NCI-H524 treated with DMSO at 0.1 percent for 48 hours (cell line): ENCODE measurements at regions not wholly inside any gene's neighbourhood (a gene's known extent, or its start where the extent isn't known, plus 50 kb on each side); places are given as distances from the start of the nearest gene placed in this dataset.
"Not testable (repeated sequence)": the region's sequence is repeated elsewhere in the genome, so short reads cannot be mapped to it uniquely, and the experiment has no call there.

Experiments used
- DNase-seq: peaks from one replicate; lab custom pipeline; 2025; lab: John Stamatoyannopoulos, UW

DNA sequence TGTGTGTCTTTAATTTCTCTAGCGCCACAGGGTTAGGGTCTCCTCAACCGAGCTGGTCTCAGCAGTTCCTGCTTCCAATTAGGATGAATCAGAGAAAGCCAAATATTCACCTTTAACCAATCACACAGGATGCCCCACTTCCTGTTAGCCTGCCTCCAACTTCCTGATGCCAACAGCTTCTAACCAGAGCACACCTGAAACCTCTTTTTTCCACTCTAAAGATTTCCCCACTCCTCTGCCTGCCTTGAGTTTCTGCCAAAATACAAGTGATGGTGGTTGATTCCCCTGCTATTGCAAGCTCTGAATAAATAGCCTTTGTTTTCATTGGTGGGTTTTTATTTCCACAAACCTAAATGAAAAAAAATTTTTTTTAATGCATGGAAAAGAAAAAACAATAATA is 144.7 kb upstream of the UST start:
- no peak for DNase-seq

DNA sequence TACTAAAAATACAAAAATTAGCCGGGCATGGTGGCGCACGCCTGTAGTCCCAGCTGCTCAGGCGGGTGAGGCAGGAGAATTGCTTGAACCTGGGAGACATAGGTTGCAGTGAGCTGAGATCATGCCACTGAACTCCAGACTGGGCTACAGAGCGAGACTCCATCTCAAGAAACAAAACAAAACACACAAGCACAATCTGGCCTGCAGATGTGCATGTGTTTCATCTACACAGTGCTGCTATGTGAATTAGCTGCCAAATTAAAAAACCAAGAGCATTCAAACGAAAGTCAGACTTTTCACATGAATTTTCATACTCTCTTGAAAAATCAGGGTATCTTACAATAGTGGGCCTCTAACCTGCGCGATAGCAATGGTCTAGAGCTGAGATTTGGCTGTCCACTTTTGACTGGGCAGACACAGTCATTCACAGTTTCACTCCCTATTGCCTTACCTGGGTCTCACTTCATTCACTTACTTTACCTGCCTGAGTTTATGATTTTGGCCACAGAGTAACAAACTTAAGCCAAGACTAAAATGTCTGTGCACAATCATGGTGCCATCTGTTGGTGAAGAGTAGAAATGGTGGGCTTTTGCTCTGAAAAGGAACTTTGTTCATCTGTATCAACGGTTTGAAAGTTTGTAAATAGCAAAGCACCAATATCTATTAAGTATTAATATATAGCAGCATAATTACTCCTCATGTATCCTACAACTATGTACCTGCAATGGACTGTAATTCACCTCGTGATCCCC is 138.5 kb upstream of the UST start:
- DNase-seq: no peak

DNA sequence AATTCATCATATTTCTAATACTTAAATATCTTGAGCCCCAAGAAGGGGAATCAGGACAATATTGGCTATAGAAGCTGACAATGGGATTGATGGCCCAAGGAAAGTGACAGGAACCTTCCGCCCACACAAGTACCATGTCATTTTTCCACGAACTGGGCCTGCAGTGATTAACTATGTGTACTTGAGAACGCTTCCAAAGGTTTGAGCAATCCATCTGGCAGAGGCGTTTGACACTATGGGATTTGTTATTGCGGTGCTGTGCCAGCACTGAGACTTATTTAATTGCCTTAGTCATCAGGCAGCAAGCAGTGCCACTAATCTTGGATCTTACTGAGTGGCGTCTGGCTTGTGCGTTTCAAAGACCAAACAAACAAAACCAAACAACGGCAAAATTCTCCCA is 135.6 kb upstream of the UST start:
- no peak for DNase-seq

DNA sequence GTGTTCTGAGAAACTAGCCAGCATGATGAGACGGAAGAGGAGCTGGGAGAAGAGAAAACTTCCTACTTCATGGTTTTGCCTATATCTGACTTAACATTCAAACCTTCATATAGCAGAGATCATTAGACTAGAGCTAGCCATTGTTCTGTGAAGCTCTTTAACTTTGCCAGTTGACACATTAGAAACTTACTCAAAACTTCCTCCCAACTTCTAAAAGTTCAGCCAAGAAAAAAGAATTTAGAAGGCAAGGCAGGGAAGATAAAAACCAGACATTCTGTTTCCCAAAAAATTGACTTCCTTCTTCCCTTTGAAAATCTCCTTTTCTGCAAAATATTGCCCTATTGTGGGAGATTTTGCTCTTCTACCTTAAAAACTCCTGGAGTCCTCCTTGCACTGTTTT is 134.8 kb upstream of the UST start:
- DNase-seq: no peak

DNA sequence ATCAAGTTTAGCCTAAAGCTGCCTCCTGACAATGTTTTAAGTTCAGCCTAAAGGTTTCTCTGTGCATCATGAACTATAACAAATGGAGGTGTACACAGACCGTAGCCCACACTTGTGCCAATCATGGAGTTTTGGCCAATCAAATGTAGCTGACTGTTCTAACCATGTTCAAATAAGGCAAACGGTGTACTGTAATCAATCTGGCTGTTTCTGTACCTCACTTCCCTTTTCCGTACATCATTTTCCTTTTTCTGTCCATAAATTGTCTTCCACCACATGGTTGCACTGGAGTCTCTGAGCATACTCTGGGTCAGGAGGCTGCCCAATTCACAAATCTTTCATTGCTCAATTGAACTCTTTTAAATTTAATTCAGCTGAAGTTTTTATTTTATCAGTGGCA is 132.2 kb upstream of the UST start:
- DNase-seq: no peak

DNA sequence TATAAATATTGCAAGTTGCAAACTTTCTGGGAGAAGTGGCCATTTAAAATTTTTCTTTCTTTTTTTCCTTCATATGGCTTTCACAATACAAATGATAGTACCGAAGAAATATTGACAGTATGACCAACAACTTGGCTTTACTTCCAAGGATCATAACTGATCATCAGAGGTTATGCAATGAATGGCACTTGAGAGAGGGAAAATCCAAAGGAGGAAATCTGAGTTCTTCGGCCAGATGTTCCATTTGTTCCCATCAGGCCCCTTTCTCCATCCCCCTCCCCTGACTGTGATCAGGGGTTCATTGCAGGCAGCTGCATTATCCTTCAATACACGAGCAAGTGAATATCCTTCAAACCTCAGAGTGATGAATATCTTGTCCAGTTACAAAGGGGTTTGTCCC is 130.0 kb upstream of the UST start:
- DNase-seq: no peak

DNA sequence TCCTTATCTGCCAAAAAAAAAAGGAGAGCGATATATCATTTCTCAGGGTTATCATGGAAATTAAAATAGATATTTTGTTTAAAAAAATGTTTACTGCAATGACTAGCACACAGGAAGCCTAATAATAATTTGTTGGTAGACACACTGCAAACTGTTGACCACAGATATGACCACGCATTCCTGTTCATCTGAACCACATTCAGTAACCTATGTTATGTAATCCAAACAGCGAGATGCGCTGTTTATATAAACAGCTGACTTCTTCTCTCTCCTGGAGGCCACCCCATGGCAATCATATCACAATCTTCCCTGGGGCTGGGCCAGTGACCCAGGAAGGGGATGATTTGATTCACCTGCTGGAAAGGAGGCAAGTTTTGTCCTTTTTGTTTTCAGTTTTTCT is 129.3 kb upstream of the UST start:
- DNase-seq: no peak

DNA sequence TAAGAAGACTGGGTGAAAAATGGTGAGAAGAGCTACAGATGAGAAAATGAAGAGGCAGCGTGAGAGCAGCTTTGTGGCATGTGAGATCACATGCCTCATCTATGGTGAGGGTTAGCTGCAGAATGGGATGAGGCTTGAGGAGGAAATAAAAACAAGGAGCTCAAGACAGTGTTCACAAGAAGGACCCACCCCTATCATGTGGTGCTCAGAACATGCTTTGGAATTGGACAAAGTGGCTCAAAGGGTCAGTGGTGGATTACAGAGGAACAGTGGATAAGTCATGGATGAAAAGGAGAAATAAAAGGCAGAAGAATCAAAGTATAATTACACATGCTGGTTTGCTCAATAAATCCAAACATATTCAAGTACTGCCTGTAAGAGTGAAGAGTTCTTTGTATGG is 126.9 kb upstream of the UST start:
- DNase-seq: no peak

DNA sequence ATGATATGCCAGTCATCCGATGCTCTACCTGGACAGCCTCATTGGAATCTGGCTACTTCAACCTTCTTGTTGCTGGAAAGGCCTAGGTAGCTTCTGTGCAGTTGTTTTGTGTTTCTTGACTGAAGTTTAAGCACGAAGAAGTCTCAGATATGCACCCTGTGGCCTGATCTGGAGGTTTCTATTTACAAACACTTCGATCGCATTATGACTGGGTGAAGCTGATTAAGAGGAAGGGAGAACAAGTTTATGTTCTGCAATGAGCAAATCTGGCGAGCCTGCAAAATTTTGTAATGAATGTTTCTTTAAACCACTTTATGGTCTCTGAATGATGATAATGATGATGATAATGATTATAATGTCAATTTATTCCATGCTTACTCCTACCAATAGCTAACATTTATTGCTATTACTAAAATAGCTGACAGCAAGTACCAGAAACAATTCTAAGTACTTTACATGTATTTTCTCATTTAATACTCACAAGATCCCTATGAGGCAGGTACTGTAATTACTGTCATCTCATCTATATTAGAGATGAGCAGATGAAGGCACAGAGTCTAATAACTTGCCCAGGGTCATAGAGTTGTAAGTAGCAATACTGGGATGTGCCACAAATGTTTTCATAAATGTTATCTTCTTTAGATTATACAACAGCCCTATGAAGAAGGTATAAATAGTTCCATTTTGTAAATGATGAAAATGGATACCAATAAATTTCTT is 126.1 kb upstream of the UST start:
- no peak for DNase-seq

DNA sequence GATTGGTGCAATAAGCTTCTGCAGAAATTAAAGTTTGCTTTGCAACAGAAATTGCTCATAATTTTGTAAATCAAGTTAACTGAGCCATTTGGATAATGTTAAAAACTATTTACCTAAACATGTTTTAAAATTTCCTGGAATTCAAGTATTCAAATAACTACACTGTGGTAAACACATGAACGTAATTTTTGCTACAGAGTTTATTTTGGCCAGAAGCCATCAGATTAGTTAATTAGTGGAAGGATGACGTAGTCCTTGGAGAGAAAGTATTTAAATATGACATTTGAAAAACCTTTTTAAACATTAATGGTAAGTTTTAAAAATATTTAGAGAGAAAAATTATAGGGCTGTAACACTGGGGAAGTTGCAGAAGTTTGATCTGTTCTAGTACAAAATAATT is 121.2 kb upstream of the UST start:
- no peak for DNase-seq

DNA sequence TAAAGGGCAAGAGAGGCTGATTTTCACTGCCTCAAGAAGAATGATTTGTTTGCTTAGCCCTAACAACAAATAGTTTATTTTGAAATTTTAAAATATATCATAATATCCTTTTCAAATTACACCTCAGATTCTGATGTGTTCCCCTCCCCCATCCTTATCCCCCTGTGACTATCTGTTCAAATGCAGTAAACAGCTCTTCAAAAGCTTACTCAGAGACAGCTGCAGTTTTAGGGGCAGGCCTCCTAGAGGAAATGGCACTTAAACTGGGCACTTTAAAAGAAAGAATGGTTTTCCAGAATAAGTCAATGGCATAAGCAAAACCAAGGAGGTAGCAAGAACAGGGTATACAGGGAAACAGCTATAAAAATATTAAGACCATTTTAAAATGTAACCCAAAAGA is 118.6 kb upstream of the UST start:
- DNase-seq: peak; percentile 25

DNA sequence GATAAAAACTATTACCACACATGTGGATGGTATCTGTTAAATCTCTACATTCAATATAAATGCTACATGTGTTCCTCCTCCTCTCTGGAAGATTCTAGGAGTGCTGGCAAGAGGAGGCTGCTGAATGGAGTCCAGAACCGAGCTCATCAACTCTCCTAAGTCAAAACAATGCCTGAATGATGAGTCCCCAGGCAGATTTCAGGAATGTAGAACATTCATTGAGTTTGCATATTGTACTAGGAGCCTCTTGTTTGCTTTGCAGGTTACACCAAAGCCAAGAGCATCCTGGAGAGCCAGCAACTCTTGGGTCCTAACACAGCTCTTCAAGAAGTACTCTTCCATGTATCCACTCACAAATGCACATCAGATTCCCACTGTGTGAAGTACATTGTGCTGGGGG is 117.6 kb upstream of the UST start:
- DNase-seq: no peak

DNA sequence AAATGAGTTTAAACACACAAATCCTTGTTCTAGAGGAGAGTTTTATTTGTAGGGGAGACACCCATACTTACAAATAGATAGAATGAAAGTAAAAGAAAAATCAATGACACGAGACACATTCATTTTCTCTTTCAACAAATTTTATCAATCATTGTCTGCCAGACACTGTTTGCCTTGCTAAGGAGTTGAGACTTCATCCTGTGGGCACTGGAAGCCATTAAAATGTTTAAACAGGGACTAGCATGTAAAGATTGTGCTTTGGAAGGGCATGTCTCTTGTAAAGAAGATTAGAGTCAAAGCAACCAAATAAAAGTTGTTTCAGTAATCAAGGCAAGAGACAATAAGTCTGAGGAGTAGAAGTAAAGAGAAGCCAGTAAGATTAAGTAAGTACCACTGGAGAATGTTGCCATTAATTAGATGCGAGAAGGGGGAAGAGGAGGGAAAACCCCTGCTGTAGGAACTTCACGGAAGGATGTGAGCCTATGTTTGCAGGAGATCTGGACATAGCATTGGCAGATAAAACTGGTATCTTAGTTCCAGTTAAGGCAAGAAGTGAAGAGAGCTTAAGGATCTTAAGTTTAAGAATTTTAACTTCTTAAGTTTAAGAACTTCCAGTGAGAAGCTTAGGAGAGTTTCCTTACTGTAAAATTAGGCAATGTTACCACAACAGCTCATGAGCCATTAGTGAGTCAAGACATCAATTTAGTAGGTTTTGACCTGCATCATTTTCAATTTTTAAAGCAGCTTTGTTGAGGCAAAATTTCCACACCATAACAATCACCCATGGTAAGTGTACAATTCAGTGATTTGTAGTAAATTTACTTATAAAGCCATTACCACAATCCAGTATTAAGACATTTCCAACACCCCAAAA is 117.0 kb upstream of the UST start:
- no peak for DNase-seq

DNA sequence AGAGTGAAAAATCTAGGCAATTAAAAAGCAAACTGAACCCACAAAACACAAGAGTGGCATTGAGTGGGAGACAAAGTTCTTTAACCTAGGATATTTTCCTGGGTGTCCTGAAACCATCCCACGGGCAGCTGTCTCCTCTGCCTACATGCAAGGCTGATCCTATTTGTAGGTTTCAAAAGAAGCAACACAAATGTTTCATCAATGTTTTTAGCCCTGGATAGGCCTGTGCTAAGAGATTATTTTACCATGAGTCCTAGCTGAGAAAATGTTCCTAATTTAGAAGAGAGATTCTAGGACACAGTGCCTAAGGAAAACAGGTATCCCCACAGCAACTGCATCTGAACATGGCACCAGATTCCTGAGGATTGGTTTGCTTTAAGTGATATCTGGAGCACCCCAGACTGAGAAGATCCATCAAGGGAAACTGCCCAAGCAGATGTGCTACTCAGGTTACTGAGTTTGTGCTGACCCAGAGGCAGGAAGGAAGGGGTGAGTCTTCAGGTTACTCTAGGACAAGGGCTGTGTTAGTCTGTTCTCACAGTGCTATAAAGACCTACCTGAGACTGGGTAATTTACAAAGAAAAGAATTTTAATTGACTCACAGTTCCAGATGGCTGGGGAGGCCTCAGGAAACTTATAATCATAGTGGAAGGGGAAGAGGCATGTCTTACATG is 111.6 kb upstream of the UST start:
- no peak for DNase-seq

DNA sequence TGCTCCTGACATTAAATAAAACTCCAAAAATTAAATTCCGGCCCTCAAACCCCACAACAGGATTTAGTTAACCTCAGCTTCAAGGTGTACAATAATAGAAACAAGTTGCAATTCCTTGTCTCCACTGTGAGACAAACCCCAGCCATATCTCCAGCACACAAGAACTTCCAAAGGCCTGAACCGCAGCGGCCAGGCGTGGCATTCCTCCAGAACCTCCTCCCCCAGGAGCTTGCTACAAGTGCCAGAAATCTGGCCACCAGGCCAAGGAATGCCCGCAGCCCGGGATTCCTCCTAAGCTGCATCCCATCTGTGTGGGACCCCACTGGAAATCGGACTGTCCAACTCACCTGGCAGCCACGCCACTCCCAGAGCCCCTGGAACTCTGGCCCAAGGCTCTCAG is 105.0 kb upstream of the UST start:
- DNase-seq: not testable (repeated sequence)

DNA sequence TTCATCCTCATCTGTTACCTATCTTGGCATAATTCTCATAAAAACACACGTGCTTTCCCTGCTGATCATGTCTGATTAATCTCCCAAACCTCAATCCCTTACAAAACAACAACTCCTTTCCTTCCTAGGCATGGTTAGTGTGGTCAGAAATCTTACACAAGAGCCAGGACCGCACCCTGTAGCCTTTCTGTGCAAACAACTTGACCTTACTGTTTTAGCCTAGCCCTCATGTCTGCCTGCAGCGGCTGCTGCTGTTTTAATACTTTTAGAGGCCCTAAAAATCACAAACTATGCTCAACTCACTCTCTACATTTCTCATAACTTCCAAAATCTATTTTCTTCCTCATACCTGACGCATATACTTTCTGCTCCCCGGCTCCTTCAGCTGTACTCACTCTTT is 103.6 kb upstream of the UST start:
- not testable (repeated sequence) for DNase-seq

DNA sequence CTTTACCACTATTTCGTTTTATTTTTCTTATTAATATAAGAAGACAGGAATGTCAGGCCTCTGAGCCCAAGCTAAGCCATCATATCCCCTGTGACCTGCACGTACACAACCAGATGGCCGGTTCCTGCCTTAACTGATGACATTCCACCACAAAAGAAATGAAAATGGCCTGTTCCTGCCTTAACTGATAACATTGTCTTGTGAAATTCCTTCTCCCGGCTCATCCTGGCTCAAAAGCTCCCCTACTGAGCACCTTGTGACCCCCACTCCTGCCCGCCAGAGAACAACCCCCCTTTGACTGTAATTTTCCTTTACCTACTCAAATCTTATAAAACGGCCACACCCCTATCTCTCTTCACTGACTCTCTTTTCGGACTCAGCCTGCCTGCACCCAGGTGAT is 101.8 kb upstream of the UST start:
- DNase-seq: not testable (repeated sequence)

DNA sequence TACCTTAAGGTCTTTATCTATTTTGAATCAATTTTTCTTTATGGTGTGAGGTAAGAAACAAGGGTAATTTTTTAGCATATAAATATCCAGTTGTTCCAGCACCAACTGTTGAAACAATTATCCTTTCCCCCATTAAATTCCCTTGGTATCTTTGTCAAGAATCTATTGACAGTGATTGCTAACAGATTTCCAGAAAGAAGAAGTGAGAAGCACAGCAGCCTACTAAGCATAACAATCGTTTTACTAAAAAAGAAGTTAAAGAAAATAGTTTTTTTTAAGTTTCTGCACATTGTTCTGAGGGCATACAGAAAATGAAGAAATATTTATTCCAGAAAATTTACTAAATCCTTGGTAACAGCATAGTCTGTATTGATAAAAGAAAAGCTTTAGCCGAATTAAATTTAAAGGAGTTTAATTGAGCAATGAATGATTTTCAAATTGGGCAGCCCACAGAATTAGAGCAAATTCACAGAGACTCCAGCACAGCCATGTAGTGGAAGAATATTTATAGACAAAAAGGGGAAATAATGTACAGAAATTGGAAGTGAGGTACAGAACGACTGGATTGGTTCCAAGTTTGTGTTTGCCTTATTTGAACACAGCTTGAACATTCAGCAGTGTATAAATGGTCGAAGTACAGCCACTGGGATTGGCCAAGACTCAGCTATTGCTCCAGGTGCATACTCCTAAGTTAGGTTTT is 97.9 kb upstream of the UST start:
- DNase-seq: no peak

DNA sequence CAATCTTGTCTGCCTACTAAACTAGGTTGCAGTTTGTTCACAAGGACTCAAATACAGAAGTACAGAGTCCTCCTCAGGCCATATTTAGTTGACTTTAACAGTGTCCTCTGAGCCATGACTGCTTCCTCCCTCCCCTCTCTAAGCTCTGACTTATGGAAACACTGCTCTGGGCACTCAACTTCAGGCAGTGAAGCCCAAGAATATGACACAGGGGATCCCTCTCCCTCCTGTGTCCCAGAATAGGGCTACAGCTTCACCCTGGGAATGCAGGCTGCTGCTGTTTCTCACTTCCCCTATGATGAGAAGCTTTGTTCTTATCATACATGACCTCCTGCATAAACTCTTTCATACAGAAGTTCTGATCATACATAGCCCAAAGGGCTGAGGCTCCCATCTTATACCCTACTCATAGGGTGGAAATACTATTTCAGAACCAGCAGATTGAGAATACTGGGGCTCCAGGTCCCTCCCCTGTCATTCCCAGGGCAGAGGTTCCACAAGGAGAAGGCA is 97.3 kb upstream of the UST start:
- DNase-seq: no peak

DNA sequence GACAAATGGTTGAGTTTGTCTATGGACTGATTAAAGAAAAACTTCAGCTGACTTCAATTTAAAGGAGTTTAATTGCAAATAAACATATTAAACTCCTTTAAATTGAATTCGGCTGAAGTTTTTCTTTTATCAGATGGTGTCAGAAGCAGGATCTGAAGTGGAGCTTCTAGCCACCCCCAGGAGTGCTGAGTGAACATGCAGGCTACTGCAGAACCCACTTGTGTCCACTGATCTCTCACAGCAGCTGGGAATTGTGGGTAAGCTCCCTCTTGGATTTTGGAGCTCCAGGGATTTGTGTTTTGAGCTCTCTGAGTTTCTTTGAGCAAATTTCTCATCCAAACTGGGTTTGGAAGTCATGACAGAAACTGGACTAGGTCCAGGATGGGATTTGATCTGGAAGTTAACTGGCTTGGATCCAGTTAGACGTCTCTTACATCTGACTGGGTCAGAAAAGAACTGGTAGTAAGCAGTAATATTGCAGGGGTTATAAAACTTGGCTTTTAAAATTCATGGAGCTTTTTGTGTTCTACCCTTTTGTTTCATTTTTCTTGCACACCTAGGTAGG is 95.8 kb upstream of the UST start:
- no peak for DNase-seq

DNA sequence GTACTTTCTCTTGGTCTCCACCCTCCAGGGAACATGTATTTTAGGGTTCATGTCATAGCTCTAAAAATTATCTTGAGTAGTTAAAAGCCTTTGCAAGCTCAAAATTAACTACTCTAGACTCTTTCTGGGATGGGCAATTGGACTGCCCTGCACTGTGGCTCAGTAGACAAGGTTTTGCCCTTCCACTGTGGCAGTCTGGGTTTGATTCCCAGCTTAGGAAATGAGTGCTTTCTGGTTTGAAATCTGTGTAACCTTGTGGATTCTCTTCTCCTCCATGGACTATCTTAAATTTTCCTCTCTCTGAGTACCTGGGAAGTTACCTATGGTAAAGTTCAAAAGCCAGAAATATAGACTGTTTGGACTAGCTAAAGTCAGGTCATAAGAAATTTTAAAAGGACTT is 94.6 kb upstream of the UST start:
- no peak for DNase-seq
